ENCODE measurements at regions not wholly inside any gene's neighbourhood (a gene's known extent, or its start where the extent isn't known, plus 50 kb on each side); places are given as distances from the start of the nearest gene placed in this dataset.
A peak's percentile ranks its signal among the peaks of the same experiment; 100 is the strongest.
"Not testable (repeated sequence)": the region's sequence is repeated elsewhere in the genome, so short reads cannot be mapped to it uniquely, and the experiment has no call there.

DNA sequence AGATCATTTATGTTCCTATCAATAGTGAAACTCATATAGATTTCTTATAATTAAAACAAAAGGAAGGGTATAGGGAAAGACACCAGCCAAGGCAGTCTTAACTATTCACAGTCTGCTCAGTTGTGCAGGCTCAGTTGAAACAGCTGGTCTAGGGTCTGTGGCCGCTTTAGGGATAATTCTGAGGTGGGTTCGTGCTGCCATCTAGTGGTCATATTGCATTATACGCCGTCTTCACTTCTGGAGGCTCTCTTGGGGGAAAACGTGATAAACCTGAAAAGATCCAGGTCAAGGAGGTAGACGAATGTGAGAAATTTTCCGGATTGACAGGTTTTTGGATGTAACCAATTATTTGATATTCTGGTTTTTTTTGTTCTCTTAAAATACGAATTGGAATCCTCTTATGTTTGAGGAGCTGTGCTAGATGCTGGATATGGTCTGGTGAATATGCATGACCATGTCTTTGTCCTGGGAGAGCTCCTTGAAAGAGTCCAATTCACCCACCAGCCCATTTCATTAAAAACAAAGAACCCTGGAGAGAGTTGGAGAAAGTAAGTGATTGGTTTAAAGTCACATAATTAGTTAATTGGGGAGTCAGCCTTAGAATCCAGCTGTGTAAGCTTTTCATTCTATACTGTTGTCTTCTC is 492.4 kb downstream of the PLCL1 start:
- peak; percentile 46 for DNase-seq (ENCODE audit: low read depth)

DNA sequence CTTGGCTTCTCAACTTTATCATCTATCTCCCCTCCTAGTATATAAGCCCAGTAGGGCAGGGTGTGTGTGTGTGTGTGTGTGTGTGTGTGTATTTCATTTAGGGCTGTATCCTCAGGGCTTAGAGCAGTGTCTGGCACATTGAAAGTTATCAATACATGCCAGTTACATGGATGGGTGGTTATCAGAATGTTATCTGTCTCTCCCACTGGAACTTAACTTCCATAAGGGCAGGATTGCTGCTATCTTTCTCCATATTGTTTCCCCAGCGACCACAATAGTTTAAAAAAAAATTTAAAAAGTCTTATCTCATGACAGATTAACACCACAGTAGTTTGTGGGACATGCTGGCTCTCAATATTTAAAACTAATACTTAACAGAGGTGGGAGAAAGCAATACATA is 488.9 kb downstream of the PLCL1 start:
- no peak for DNase-seq (ENCODE audit: low read depth)

DNA sequence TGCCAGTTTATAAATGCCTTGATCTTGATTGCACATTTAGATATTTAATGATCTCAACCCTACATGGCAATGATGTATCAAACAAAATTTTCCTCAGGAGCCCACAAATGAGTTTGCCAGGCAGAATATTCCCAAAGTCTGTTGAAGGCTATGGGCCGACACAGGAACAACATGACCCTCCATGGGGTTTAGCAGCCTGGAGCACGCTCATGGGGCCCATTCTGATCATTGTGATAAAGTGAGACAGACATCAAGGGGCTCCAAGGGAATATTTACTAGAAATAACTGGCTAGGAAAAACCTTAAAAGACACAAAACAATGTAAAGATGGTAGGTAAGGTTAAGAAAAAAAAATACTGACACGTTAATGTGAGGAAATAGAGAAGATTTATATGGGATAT is 485.4 kb downstream of the PLCL1 start:
- DNase-seq (ENCODE audit: low read depth): no peak

DNA sequence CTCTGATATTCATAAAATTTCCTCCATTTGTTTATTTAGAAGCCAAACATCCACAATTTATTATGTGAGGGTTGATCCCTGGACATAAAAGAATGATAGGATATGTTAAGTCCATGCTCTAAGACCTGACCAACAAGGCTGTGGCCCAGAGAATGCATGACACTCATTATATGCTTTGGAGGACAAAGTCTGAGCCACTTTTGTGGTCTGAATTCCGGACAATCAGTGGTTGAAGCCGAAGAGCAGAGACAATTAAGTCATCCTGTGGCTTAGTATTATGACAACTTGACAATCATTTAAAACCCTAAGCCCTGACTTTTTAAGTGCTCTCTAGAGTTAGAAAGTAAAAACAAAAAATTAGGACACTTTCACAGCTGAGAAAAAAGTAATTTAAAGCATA is 483.3 kb downstream of the PLCL1 start:
- no peak for DNase-seq (ENCODE audit: low read depth)

DNA sequence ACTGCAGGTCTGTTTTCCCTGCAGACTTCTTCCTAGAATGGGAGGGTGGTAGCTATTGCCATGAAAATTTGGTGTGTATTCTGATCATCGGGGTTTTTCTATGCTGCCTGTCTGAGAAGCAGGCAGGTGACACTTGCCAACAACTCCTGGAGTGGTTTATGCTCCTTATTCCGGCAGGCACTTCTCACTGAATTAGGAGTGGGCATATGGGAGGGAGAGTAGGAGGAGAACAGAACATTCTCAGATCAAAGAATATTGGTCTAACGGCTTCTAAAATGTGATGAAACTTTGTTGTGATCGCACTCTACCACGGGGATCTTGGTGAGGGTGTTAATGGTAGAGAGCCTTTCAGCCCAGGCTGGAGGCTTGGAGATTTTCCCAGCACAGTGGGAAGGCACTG is 480.8 kb downstream of the PLCL1 start:
- no peak for DNase-seq (ENCODE audit: low read depth)

DNA sequence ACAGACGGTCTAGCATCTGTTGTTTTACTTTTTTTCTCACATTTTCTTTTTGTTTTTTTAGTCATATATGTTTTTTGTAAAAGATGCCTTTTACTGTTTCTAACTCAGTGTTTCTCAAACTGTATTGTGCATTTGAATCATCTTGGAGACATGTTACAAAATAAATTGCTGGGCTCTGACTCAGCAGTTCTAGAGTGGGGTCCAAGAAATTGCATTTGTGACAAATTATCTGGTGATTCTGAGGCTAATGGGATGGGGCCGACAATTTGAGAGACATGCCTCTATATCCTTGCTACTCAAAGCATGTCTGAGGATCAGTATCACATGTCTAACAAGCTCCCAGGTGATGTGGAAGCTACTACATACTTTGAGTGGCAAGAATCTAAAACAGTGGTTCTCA is 478.8 kb downstream of the PLCL1 start:
- DNase-seq (ENCODE audit: low read depth): no peak

DNA sequence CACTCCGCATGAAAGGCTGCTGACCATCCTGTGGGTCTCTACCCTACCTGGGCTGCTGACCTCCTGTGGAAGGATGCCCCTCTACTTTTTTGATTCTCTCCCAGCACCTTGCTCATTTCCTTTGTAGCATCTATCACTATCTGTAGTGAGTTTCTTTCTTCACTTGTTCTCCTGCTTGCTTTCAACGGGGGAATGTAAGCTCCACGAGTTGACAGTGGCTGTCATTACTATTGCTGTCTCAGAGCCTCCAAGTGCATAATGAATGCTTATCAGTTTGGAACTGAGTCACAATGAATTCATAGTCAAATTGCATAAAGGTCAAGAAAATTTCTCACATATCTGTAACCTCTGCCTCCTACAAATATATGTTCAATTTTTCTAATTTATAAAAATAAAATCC is 477.7 kb downstream of the PLCL1 start:
- DNase-seq (ENCODE audit: low read depth): no peak

DNA sequence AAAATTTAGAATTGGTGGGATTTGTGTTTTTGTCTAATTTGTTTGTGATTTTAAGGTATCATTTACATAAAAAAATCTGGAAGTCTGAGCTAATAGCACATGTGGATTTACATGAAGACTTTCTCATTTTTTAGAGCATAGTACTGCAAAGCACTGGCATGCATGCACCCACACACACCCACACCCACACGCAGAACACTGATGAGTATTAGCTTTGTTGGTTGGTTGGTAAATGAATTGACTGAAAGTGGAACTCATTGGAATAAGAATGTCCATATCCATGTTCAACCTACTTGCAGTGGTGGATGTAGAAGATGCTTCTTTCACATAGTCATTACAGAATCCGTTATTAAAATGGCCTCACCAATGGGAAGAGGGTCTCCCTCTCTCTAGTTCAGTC is 475.8 kb downstream of the PLCL1 start:
- no peak for DNase-seq (ENCODE audit: low read depth)

DNA sequence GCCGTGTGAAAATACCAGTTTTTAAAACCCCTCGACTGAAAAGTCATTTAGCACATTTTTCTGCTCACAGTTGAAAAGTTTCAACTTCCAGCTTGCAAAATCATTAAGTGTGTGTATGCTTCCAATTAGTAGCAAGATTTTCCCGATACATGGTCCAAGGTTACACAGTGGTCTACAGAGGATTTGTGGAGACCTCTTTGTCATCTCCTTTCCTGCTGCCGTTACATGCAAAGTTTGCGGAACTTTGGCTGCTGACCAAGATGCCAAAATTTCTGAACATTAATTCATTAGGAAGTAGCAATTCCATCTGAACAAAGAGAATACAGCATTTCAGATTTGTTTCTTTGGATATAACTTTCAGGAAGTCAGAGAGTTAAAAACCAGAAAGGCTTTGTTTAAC is 474.6 kb downstream of the PLCL1 start:
- no peak for DNase-seq (ENCODE audit: low read depth)

DNA sequence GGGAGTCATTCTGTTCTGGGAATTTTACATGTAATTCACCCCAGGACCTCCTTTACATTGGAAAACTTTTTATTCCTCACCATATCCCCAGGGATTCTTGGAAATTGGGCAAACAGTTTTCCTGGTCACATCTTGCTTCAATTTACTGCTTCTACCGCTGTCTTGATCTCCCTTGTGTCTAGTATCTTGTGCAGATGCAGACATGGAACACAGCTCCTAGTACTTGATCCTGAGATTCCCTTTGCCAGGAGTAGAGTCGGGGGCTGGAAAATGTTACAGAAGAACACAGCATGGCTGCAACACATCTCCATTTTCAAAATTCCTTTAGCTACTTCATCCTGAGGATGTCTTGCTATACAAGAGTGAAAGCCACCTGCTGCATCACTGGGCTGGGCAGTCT is 472.8 kb downstream of the PLCL1 start:
- no peak for DNase-seq (ENCODE audit: low read depth)

DNA sequence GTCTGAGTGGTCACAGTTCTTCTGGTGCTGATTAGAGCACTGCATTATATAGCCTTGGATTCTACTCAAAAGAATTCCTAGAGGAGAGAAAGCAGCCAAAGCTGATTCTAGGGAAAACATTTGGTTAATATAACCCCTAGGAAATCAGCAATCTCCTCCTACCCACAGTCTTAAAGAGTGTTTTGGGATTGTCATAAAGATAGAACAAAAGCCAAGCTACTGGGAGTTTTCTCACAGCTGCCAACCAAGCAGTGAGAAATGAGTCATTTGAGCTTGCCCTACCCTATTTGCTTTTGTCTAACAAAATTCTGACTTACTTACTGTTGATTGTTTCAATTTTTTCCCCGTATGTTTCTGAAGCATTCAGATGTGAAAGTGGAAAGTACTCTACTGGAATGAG is 469.3 kb downstream of the PLCL1 start:
- no peak for DNase-seq (ENCODE audit: low read depth)

DNA sequence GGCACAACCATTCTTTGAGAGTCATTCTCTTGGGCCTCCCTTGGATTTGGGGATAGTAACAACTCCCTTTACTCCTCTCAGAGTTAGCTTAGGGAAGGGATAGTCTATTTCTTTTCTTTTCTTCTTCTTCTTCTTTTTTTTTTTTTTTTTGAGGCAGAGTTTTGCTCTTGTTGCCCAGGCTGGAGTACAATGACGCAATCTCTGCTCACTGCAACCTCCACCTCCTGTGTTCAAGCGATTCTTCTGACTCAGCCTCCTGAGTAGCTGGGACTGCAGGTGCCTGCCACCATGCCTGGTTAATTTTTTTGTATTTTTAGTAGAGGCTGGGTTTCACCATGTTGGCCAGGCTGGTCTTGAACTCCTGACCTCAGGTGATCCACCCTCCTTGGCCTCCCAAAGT is 465.8 kb downstream of the PLCL1 start:
- not testable (repeated sequence) for DNase-seq (ENCODE audit: low read depth)

DNA sequence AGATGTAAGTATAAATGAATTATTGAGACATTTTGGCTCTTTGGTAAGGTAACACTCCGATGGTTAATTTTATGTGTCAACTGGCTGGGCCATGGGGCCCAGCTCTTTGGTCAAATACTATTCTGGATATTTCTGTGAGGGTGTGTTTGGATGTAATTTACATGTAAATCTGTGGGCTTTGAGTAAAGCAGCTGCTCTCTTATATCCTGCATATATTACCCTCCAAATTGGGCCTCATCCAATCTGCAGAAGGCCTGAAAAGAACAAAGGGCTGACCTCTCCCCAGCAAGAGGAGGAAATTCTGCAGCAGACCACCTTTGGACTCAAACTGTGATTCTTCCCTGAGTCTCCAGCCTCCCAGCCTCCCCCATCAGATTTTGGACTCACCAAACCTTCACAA is 464.1 kb downstream of the PLCL1 start:
- DNase-seq (ENCODE audit: low read depth): no peak

DNA sequence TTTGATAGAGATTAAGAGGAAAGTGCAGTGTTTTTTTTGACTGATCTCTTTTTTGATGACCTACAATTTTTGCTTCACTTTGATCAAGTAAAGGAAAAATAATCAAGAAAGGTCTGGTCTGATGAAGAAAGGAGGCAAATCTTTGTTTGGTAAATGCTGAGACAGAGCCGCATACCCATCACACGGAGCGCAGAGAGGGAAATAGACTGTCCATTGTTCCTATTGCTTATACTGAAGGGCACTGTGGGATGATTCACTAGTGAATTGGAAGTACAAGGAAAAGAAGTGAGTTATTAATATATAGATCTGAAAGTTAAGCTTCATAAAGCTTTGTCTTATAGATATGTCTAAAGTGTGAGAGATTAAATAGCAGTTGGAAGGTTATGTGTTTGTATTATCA is 455.1 kb downstream of the PLCL1 start:
- DNase-seq (ENCODE audit: low read depth): no peak

DNA sequence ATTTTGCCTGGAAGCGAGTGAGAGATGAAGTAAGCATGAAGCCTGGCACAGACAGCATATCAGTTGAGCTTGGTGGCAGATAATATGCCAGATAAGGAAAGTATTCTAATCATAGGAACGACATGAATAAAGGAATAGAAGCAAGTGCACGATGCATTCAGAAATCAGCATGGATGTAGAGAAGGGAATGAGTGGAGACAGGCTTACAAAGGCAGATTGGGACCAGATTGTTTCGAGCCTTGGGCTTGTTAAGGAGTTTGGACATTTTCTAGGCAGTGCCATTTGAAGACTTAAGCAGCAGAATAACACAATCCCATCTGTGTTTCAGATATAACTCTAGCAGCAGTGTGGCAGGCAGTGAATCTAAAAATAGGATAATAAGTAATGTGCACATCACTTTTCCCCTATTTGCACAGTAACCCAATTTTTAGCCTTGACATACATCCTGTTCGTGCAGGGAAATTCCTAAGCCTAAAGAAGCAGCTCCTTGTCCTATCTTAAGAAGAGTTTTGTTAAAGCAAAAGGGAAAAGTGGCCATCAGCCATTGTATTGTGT is 450.2 kb downstream of the PLCL1 start:
- no peak for DNase-seq (ENCODE audit: low read depth)

DNA sequence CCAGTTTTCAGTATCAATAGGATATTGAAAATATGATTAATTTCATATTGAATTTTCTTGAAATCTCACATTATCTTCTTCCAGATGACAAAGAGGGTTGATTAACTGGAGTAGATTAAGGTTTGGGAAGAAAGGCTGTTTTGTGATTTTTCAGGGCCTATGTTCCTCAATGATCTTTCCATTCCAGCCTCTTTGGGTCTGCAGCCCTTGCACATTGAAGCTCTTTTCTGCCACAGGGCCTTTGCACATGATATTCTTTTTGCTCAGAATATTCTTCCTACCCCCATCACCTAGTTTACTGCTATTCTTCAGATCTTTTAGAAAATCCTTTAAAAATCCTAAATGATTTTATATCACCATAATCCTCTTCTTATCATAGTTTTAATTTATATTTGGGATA is 449.6 kb downstream of the PLCL1 start:
- no peak for DNase-seq (ENCODE audit: low read depth)

DNA sequence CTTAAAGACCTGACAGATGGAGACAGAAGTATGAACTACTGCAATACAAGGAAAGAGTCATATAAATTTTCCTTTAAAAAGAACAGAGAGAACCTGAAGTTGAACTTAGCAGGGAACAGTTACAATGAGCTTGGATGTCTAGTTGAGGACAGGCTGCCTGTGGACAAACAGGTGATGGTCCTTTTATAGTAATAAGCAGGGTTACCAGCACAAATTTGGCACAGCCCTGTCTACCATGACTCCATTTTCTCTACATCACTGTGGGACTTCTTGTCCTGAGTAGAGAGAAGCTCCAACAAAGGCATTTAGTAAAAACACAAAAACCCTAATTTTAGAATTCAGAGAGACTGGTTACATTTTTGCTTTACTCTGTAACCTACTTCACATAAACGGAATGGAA is 448.1 kb downstream of the PLCL1 start:
- no peak for DNase-seq (ENCODE audit: low read depth)

DNA sequence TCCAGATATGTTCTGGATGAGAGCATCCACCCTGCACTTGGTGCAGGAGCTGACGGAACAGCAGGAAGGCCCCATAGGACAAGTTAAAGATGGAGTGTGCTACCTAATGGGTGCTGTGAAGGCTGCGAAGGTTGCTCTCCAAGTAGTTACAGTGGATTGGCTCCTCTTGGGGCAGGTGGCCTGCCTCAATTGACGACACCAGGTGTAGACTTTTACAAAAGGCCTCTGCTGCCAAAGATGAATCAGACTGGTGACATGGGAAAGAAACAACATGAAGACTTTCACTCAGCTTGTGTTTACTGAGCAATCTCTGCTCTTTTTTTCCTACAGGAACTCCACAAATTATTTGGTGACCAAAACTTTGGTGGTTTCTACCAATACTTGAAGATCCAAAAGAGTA is 437.7 kb downstream of the PLCL1 start:
- no peak for DNase-seq (ENCODE audit: low read depth)

DNA sequence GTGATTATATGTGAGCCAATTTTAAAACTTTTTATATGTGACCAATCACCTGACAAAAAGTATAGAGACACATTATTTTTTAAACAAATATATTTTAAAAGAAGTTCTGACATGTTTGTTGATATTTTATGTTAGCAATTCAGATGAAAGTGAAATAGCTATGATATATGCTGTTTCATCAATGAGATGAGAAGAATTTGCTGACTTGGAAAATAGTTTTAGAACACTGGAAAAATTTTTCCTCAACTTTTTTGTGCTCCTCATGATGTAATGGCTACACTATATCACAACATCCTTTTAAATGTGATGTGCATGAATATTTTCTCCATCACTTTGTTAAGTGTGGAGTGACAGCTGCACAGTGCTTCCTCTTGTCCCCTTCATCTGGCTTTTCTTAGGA is 434.0 kb downstream of the PLCL1 start:
- no peak for DNase-seq (ENCODE audit: low read depth)

DNA sequence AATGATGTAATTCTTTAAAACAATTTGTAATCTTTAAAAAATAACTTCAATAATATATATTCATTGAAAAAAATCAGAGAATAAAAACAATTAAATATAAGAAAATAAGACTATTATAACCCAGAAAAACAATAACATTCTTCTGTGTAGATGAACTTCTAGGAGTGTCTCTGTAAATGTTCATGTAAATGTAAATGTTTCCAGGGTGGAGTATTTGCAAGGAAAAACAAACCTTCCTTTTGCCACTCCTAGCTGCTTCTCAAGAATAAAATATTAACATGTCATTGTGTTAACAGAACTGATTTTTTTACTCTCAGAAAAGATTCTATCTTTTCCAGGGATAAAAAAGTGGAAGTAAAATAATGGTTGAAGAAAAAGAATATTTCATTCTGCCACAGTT is 431.9 kb downstream of the PLCL1 start:
- DNase-seq (ENCODE audit: low read depth): no peak

DNA sequence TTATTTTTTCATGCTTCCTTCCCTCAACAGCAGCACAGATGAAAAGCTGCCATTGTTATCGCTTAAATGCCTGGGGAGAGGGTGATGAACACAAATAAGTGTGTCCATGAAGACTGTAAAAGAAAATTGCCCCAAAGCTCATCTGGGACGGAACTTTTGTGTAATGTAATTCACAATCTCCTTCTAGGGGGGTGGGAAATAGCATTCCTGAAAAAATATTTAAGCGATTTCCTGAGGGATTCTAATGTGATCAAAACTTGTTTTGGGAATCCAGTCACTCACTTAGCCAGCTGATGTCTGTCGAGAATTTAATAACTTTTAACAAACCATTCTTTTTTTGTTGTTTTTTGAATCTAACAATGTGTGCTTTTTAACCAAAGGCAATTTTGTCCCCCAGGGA is 427.9 kb downstream of the PLCL1 start:
- no peak for DNase-seq (ENCODE audit: low read depth)

DNA sequence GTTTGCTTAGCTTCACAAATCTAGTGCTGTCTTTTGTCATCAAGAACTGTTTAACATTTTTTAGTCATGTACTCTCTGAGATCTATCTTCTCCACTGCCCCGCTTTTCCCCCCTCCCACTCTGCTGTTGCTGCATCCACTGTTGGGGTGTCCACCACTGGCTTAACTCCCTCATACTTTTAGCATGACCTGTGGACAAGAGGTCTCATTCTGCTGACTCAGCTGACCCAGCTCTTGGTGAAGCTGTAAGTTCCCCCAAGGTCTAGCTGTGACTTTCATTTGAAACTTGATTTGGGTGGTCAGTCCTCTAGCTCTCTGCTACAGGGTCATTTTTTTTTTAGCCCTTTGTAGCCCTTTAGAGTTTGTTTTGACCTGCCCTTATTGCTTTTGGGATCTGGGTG is 427.2 kb downstream of the PLCL1 start:
- DNase-seq (ENCODE audit: low read depth): no peak

DNA sequence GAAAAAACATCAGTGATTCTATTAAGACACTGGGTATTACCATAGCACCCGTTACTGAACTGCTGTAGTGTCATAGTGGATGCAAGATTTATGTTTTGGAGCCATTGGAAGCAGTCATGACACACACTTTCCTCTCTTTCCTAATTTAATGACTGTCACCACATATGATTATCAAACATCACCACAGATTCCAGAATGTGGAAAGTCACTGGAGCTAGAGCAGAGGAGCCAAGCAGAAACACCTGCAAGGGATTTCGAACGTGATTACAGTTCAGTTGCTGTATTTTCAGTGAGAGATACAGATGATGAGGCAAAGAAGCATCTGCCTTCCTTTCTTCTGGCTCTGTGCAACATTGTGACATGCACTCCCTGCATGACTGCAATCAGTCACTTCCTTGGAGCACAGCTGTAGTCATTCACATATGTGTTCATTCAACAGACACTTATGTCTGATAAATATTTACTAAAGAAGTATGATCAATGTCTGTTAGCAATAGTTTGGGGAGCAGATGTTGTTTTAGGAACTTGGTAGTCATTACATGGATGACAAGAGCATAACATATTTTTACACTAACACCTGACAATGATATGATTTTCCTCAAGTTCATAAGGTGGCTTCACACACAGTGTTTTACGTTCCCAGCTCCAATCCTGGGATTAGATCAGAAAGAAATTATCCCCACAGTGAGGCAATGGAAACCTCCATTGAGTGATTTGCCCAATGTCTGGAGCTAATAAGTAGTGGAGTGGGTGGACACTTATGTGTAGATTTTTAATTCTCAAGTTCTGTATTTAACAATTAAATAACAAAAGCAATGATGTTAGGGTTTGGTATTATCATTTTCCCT is 416.6 kb downstream of the PLCL1 start:
- no peak for DNase-seq (ENCODE audit: low read depth)

DNA sequence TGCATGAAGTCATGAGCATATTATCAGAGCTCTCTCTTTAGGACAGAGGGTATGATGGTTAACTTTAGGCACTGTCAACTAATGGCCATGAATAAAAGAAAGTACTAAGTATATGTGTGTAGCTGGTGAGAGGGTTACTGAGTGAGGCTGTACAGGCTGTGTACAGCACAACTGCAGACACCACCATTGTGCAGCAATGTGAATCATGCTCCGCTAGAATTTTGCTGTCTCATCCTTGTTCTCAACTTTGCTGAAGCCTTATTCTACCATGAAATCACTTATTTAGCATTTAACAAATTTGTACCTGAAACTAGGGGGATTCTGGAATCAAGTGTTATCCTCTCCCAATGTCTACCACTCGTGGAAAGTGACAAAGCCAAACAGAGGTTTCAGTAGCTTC is 414.9 kb downstream of the PLCL1 start:
- DNase-seq (ENCODE audit: low read depth): no peak

All from activated T-cell treated with anti-CD3 and anti-CD28 coated beads for 24 hours (primary cell).